Skeletal muscle tissue (tissue), 3 donors: ENCODE measurements at regions not wholly inside any gene's neighbourhood (a gene's known extent, or its start where the extent isn't known, plus 50 kb on each side); places are given as distances from the start of the nearest gene placed in this dataset.
A peak's percentile ranks its signal among the peaks of the same experiment; 100 is the strongest.

ENCODE experiments used
- H3K27ac ChIP-seq: one replicate; pipeline ENCODE4 v1.7.0; 2013; ENCODE audit warnings: mild to moderate bottlenecking, low read depth, low read length, inconsistent platforms
- H3K27me3 ChIP-seq, 3 donors: one replicate each; pipeline ENCODE4 v1.7.0; 2013; ENCODE audit warnings: low read length in 3 of 3; ENCODE audit not compliant: control insufficient read depth in 3 of 3, insufficient read depth in 3 of 3
- H3K36me3 ChIP-seq, 3 donors: one replicate each; pipeline ENCODE4 v1.7.0; 2013; ENCODE audit warnings: low read length in 3 of 3; ENCODE audit not compliant: control insufficient read depth in 3 of 3, insufficient read depth in 3 of 3
- H3K4me1 ChIP-seq, 3 donors: one replicate each; pipeline ENCODE4 v1.7.0; 2013; ENCODE audit warnings: low read length in 3 of 3, mild to moderate bottlenecking in 3 of 3; ENCODE audit not compliant: control insufficient read depth in 3 of 3, insufficient read depth in 3 of 3
- H3K4me3 ChIP-seq, 3 donors: one replicate each; pipeline ENCODE4 v1.7.0; 2013; ENCODE audit warnings: low read length in 3 of 3
- H3K9ac ChIP-seq, 3 donors: one replicate each; pipeline ENCODE4 v1.7.0; 2013; ENCODE audit warnings: low read length in 3 of 3, mild to moderate bottlenecking in 3 of 3, moderate library complexity in 2 of 3, low read depth in 1 of 3
- H3K9me3 ChIP-seq, 3 donors: one replicate each; pipeline ENCODE4 v1.7.0; 2013; ENCODE audit warnings: low read length in 3 of 3; ENCODE audit not compliant: control insufficient read depth in 3 of 3
- donor health status: Osteomylitis.

- Histone ChIP-seq H3K27me3 (peaks cover 4 to 16% (median 14%) of the 10 kb centered on the region in 3 donors), H3K4me3 (peak overlapping the region; percentile 2 to 49 (median 41)), H3K9ac (peak overlapping the region in 1 of 3 donors; percentile 40), H3K9me3 (no peaks in the 10 kb centered on the region), H3K4me1 (peaks cover 14 to 17% (median 16%) of the 10 kb centered on the region in 3 donors), H3K36me3 (no peaks in the 10 kb centered on the region), H3K27ac (no peak overlapping the region)
These were observed 64.4 kb upstream of the TM9SF2 start for GRCh38 chr13:99436686-99437416.

- H3K9ac ChIP-seq = no peak overlapping the region
- H3K36me3 ChIP-seq = no peaks in the 10 kb centered on the region
- H3K4me1 ChIP-seq = peaks cover 4 to 8% (median 8%) of the 10 kb centered on the region in 3 donors
- H3K27ac ChIP-seq = no peak overlapping the region
- no peak overlapping the region for H3K4me3 ChIP-seq
- peaks cover 5 to 12% (median 11%) of the 10 kb centered on the region in 3 donors for H3K27me3 ChIP-seq
- H3K9me3 ChIP-seq = no peaks in the 10 kb centered on the region
These were observed 62.2 kb upstream of the TM9SF2 start for GRCh38 chr13:99439048-99439447.

- H3K4me1 ChIP-seq = peaks cover 4 to 8% (median 8%) of the 10 kb centered on the region in 3 donors
- no peak overlapping the region for H3K4me3 ChIP-seq
- peaks cover 5 to 12% (median 11%) of the 10 kb centered on the region in 3 donors for H3K27me3 ChIP-seq
These were observed 61.2 kb upstream of the TM9SF2 start for GRCh38 chr13:99439850-99440604.

GRCh38 chr13:99442273-99442895 lies 58.9 kb upstream of the TM9SF2 start:
- no peaks in the 10 kb centered on the region for H3K36me3 ChIP-seq
- H3K4me1 ChIP-seq = no peaks in the 10 kb centered on the region
- H3K27ac ChIP-seq = no peak overlapping the region
- no peak overlapping the region for H3K9ac ChIP-seq
- H3K27me3 ChIP-seq = peaks cover 5 to 12% (median 11%) of the 10 kb centered on the region in 3 donors
- H3K4me3 ChIP-seq = no peak overlapping the region
- H3K9me3 ChIP-seq = no peaks in the 10 kb centered on the region

More at GRCh38 chr13:99439850-99440604, 61.2 kb upstream of the TM9SF2 start:
- no peaks in the 10 kb centered on the region for H3K9me3 ChIP-seq
- H3K27ac ChIP-seq = no peak overlapping the region
- H3K9ac ChIP-seq = no peak overlapping the region
- H3K36me3 ChIP-seq = no peaks in the 10 kb centered on the region

- Histone ChIP-seq H3K4me3 (no peak overlapping the region), H3K27me3 (peaks cover 0 to 4% (median 3%) of the 10 kb centered on the region in 3 donors), H3K36me3 (no peaks in the 10 kb centered on the region), H3K4me1 (no peaks in the 10 kb centered on the region), H3K27ac (no peak overlapping the region), H3K9me3 (no peaks in the 10 kb centered on the region), H3K9ac (no peak overlapping the region)
These were observed 55.0 kb upstream of the TM9SF2 start for GRCh38 chr13:99446242-99446641.

- no peak overlapping the region for H3K27ac ChIP-seq
- H3K9ac ChIP-seq = no peak overlapping the region
- no peaks in the 10 kb centered on the region for H3K36me3 ChIP-seq
- H3K27me3 ChIP-seq = no peaks in the 10 kb centered on the region
- no peaks in the 10 kb centered on the region for H3K9me3 ChIP-seq
- H3K4me3 ChIP-seq = no peak overlapping the region
- no peaks in the 10 kb centered on the region for H3K4me1 ChIP-seq
These were observed 52.7 kb upstream of the TM9SF2 start for GRCh38 chr13:99448546-99448945.

GRCh38 chr13:99450416-99450815 lies 50.9 kb upstream of the TM9SF2 start:
- no peak overlapping the region for H3K4me3 ChIP-seq

More at GRCh38 chr13:99450416-99450815, 50.9 kb upstream of the TM9SF2 start:
- Histone ChIP-seq H3K27me3 (no peaks in the 10 kb centered on the region), H3K36me3 (no peaks in the 10 kb centered on the region), H3K9ac (no peak overlapping the region), H3K4me1 (no peaks in the 10 kb centered on the region), H3K9me3 (peaks cover 0 to 4% (median 0%) of the 10 kb centered on the region in 3 donors), H3K27ac (no peak overlapping the region)
